ENCODE measurements at regions not wholly inside any gene's neighbourhood (a gene's known extent, or its start where the extent isn't known, plus 50 kb on each side); places are given as distances from the start of the nearest gene placed in this dataset.

- no peak for TF ChIP-seq CTCF (IDR thresholded peaks at IDR 0.05)
- no peak for TF ChIP-seq POLR2A (IDR thresholded peaks at IDR 0.05)
Observed at GRCh38 chr22:20652130-20652529, 121.8 kb upstream of the SERPIND1 start.

Data from testis (tissue), 2 donors.